SKM-1 (cell line): ENCODE measurements at regions not wholly inside any gene's neighbourhood (a gene's known extent, or its start where the extent isn't known, plus 50 kb on each side); places are given as distances from the start of the nearest gene placed in this dataset.

Source experiments
- DNase-seq: peaks from one replicate; lab custom pipeline; 2025; ENCODE audit not compliant: unreplicated experiment; lab: John Stamatoyannopoulos, UW

DNA sequence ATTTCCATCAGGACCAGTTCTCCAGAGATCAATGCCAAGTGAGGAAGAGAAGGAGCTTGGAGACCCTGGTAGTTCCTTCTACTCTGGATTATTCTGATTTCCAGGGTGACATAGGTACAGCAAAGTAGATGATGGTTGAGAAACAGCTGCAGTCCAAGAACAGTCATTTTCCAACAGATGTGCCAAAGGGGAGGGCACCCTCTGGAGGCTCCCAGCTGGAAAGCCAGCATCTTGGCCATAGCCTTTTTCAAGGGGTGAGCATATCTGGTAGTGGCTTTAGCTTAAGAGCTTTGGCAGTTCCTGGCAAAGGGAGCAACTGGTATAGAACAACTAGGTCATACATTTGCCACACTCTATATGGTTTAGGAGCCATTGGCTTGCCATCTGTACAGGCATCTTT lies 492.7 kb downstream of the RASEF start:
- DNase-seq: no peak

DNA sequence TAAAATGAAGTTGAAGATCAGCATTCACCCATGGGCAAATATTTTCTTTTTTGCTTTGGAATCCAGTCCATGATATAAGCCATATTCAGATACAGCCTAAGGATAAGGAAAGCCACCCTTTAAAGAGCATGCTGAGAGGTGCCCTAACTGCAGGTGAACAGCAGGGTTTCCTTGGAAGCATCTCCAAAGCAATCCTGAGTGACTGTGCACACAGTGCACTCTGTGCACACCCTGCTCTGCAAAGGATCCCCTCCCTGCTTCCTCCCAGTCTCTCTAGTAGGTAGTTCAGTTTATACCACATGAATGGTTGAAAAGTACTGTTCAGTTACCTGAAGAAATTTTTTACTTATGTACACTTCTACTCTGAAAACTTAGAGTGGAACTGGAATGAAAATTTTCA lies 491.4 kb downstream of the RASEF start:
- DNase-seq: no peak

DNA sequence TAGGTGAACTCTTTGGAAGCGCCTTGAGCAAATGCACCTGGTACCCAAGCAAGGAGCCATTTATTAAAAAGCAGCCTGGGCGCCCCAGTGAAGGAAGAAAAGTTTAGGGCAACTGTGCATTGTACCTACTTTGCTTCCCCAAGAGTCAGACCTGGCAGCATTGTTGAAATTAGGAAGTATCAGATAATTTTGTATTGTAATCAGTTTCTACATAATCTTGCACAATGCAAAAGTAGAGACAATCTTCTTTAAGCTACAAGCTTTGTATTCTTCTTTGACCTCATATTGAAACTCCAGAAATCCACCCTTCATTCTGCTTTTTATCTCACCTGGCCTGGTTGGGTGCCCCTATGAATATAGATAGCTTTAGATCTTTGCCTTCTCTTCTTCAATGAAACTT lies 490.8 kb downstream of the RASEF start:
- no peak for DNase-seq

GRCh38 chr9:82574911-82575310 lies 488.0 kb downstream of the RASEF start:
- DNase-seq: no peak

GRCh38 chr9:82580921-82581320 lies 482.0 kb downstream of the RASEF start:
- no peak for DNase-seq

- DNase-seq: no peak
These were observed 481.4 kb downstream of the RASEF start for GRCh38 chr9:82581516-82581915.

- DNase-seq: no peak
These were observed 481.0 kb downstream of the RASEF start for GRCh38 chr9:82581935-82582334.

- no peak for DNase-seq
These were observed 480.2 kb downstream of the RASEF start for GRCh38 chr9:82582693-82583092.

DNA sequence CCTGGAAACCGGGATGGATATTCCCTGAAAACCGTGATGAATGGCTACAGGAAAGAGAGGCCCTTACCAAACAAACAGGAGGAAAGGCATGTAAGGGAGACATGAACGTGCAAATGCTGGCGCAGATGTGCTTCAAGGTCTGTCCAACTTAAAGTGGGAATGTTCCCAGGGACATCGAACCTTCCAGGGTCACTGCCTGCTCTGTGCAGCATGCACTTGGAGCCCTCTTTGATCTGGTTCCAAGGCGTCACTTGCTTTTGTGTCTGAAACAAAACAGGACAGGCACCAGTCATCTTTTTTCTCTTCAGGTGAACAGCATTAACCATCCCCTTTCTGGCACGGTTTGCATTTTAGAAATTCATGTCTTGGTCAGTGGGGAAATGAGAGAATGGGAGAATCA lies 479.4 kb downstream of the RASEF start:
- DNase-seq: no peak

GRCh38 chr9:82584349-82584863 lies 478.5 kb downstream of the RASEF start:
- no peak for DNase-seq

DNA sequence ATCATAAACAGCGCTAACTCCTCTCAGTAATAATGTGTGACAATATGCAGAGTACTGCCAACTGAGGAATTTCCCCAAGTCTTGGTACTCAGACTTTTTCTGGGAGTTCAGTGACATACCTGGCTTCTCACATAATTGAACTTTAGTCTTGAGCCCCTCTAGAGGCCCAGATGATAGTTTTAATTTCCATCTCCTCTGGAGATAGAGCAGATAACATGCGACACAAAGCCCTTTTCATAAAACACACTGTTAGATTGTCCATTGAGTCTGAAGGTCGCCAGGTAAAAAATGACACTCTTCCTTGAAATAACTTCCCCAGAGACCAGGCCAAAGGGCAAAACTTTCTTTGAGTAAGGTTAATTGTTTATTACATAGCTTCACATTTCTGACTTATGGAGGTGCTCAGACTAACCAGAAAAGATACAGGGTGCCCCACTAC lies 476.0 kb downstream of the RASEF start:
- DNase-seq: no peak

GRCh38 chr9:82588301-82589180 lies 474.4 kb downstream of the RASEF start:
- DNase-seq: no peak

- no peak for DNase-seq
These were observed 472.1 kb downstream of the RASEF start for GRCh38 chr9:82590845-82591244.

- DNase-seq: no peak
These were observed 469.4 kb downstream of the RASEF start for GRCh38 chr9:82593501-82593900.

DNA sequence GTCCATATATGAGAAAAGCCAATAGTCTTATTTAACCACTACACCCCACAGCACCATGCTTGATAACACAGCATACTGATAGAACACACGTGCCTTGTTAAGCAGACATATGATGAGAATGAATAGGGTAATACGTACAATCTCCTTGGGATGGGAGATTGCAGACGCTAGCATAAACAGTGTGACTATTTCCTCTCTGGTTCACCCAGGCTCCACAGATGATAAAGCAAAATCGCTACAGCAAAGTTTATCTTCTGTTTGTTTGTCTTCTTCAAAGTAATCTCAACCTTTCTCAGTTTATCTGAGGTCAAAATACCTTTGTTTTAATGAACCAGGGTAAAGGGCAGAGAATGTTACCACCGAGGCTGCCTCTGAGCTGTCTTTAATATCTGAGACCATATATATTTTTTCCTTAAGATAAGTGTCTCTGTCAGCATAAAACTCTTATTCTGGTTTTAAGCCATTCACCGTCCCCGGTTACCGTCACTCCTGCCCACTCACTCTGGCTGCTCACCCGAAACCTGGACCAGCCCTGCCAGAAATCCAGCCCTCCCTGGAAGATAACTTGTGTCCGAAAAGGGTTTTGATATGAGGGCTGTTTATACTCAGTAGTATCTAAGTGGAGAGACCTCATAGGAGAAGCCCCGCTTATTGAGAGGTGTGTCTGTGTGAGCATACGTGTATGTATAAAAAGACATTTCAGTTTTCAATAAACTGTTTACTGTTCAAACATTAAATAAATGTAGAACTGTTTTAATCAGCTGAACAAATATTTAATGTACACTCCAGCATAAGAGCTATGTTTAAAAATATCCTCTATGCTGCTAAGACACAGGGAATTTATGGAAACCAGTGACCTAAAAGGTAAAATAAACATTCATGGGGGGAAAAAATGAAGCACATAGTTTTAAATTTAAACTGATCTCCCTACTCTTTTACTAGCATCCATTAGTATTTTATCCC lies 465.4 kb downstream of the RASEF start:
- no peak for DNase-seq

DNA sequence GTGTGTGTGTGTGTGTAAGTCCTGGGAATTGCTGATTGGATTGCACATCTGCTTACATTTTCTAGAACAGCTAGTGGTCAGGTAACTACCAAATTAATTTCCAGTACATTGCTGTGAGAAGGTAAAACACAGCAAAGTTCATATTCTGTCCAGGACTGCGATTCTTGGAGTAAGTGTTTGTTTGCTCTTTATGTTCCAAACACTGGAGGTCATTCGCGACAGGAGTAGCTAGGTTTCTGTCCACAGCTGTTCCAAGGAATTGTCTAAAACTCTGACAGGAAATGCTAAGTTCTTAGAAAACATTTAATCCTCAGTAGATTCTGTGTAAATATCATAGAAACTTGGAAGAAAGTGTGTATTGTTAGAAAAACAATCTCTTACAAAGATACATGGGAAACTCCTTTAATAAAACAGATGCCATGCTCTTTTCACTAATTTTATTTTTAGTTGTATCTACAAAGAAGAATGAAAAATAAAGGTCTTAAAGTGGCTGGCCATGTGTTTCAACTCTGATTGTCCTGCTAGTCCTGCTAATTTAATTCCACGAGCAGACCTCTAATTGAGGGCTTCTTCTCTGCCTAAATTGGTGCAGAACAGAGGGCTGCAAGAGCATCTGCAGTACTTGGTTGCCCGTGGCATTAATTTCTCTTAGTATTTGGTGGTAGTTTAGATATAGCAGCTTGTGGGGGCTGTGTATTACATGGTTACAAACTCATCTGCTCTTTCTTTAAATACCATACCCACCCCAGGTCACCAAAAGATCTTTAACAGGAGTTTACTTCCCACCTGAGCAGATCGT lies 464.5 kb downstream of the RASEF start:
- DNase-seq: no peak

DNA sequence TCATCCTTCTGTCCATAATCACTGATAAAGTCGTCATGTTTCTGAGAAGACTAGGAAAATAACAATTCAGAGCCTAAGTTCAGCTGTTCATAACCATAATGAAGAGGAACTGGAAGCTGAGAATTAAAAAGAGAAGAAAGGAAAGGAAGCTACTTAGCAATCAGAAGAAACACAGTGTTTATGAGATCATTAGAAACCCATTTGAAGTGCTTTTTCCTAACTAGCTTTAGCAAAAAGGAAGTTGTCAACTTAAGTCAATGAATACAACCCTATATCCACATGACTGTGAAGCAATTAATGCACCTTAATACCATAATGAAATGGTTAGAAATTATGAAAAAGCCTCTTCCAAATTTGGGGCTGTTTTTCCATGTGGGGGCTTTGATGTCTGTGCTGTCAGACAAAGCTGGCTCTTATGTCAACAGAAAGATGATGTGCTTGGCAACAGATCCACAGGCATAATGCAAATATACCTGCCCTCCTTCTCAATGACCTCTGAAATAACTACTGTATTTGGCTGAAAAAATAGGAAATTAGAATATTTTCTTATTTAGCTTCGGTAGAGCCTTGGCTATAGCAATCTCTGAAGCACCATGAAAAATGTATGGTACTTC lies 463.5 kb downstream of the RASEF start:
- no peak for DNase-seq

GRCh38 chr9:82600536-82601292 lies 462.2 kb downstream of the RASEF start:
- DNase-seq: no peak

DNA sequence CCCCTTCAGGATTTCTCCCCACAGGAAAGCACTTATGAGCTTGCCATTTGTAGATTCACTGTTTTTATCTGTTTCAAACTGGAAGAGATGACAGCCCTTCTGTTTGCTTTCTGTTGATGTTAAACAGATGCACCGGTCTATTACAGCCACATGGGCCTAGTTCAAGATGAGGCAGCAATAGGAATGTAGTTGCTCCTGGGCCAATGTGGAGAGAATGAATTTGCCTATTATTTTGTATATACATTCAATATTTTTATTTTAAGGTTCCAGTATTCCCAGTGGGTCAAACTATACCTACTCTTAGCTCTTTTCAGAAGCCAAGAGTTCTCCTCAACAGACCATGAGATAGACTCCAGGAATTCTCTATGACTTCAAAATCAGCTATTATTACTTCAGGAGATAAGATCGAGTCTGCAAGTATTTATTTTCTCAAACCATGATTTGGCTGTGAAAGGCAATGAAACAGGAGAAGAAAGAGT lies 461.6 kb downstream of the RASEF start:
- DNase-seq: no peak
